Activated T-cell treated with anti-CD3 and anti-CD28 coated beads, Interleukin-2, amount 50 U/mL, for 48 hours (primary cell): ENCODE measurements at regions not wholly inside any gene's neighbourhood (a gene's known extent, or its start where the extent isn't known, plus 50 kb on each side); places are given as distances from the start of the nearest gene placed in this dataset.

Source experiments
- DNase-seq, 2 experiments: peaks; one replicate each; pipeline ENCODE4 v3.0.0-alpha.2; 2020

- no peak for DNase-seq
These were observed 118.1 kb downstream of the RPL22L1 start for GRCh38 chr3:170751899-170752293.

- DNase-seq, result no peak
These were observed 118.7 kb downstream of the RPL22L1 start for GRCh38 chr3:170751083-170751898.

GRCh38 chr3:170750478-170750830, 119.5 kb downstream of the RPL22L1 start:
- DNase-seq, result no peak

GRCh38 chr3:170749765-170750477, 120.1 kb downstream of the RPL22L1 start:
- DNase-seq, result no peak

DNA sequence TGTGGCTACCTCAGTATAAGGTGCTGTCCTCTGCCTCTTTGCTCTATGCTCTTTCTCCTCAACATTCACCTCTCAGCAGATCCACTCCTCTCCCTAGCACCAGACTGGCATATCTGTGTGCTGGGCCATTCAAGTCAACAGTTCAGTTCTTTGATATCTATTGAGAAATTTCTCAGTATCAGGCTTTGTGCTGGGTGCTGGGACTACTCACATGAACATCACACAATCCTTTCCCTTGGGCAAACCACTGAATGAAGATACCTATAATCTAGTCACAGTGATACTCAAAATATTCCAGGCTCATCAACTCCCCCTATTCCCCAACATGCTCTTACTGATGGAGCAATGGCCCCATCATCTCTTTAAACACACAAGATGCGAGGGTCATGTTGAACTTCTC, 120.8 kb downstream of the RPL22L1 start:
- no peak for DNase-seq

- no peak for DNase-seq
These were observed 123.6 kb downstream of the RPL22L1 start for GRCh38 chr3:170746175-170746942.

DNA sequence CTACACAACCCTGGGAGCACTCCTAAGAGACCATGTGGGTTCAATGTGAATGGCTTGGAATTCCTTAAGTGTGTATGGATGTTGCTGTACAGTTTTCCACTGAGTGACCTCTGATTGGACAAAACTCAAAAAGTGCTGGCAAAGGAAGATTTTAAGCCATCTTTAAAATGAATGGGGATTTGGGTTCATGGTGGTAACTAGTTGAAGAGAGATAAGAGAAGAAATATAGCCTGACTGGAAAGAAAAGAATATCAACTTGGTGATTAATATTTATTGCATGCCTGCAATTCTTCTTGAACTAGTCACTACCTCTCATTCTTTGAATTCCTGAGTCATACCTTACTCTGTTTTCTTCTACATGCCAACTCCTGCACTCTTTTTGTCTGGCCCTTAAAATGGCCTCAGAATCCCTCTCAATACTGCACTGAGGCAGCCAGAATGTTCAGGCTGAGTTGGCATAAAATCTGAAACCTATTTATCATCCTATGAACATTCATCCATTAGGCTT, 124.7 kb downstream of the RPL22L1 start:
- DNase-seq, result no peak

GRCh38 chr3:170741756-170742529, 128.1 kb downstream of the RPL22L1 start:
- DNase-seq, result no peak

DNA sequence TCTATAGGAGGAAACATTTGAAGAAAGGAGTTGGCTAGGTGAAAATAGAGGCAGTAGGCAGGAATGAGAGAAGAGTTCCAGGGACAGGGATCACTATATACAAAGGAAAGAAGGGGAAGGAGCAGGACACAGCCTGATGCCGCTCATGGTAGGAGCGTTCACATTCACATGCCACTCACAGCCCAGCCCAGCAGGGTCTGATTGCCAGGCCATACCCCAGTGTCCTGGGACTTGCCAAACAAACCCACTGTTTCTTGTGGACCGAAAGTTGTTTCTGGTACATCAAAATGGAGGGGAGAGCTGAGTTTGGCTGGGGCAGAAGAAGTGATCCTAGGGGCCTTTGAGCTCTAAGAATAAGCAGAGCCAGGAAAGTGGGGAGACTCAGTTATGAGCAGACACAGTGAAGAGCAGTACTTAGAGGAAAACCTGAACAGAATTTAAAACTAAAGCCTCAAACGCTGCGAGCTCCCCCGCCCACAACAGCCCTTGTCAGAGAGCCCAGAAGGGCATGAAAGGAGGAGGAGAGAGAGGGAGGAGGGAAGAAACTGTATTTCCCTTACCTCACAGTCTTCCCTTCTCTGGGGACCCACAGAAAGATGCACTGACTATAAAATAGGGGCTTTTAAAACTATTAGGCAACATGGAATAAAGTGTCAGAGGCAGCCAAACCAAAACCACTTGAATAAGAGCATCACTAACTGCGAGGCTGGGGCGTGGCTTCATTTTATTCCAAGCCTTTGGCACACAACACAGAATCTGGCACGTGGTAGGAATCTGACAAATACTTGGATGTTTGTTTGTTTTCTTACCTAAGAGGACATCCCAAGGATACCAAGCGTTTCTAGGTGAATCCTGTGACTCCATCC, 129.0 kb downstream of the RPL22L1 start:
- no peak for DNase-seq

DNA sequence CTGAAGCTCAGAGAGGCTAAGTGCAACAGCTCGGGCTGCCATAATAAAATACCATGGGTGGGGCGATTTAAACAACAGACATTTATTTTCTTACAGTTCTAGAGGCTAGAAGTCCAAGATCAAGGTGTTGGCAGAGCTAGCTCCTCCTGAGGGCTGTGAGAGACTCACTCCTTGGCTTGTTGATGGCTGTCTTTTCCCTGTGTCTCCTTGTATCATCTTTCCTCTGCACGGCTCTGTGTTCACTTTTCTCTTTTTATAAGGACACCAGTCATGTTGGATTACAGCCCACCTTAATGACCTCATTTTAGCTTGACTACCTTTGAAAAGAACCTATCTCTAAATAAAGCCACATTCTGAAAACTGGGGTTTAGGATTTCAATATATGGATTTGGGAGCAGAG, 129.7 kb downstream of the RPL22L1 start:
- no peak for DNase-seq

- DNase-seq, result no peak
These were observed 130.6 kb downstream of the RPL22L1 start for GRCh38 chr3:170739410-170739809.

DNA sequence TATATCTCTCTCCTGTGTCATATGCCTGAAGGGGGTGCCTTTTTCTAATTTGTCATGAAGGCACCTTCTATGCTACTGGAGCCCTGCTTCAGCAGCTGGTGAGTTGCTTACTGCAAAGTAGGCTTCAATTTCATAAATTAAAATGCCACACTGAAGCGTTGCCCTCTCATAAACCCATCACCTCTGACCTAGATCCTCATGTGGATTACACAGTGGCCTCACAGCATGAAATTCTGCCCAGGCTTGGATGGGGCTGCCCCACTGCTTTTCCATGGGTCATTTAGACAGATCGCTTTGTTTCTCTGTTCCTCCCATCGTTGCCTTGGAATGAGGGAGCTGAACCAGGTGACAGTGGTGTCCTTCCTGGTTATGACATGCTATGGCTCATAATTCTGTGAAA, 131.2 kb downstream of the RPL22L1 start:
- DNase-seq, result no peak

DNA sequence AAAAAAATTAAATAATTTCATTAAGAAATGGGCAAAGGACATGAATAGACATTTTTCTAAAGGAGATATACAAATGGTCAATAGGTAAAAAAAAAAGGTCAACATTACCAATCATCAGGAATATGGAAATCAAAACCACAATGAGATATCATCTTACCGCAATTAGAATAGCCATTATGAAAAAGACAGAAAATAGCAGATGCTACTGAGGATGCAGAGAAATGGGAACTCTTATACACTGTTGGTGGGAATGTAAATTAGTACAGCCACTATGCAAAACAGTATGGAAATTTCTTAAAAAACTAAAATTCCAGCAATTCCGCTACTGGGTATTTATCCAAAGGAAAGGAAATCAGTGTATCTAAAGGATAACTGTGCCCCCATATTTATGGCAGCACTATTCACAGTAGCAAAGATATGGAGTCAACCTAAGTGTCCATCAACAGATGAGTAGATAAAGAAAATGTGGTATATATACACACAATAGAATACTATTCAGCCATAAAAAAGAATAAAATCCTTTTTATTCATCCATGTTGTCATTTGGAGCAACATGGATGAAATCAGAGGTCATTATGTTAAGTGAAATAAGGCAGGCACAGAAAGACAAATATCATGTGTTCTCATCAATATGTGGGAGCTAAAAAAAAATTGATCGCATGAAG, 132.4 kb downstream of the RPL22L1 start:
- no peak for DNase-seq

GRCh38 chr3:170735821-170736220, 134.2 kb downstream of the RPL22L1 start:
- DNase-seq, result no peak

- DNase-seq, result no peak
These were observed 135.3 kb downstream of the RPL22L1 start for GRCh38 chr3:170734735-170735065.

GRCh38 chr3:170734043-170734734, 135.8 kb downstream of the RPL22L1 start:
- no peak for DNase-seq

GRCh38 chr3:170732660-170733245, 137.2 kb downstream of the RPL22L1 start:
- no peak for DNase-seq

GRCh38 chr3:170731281-170731680, 138.7 kb downstream of the RPL22L1 start:
- DNase-seq, result no peak

DNA sequence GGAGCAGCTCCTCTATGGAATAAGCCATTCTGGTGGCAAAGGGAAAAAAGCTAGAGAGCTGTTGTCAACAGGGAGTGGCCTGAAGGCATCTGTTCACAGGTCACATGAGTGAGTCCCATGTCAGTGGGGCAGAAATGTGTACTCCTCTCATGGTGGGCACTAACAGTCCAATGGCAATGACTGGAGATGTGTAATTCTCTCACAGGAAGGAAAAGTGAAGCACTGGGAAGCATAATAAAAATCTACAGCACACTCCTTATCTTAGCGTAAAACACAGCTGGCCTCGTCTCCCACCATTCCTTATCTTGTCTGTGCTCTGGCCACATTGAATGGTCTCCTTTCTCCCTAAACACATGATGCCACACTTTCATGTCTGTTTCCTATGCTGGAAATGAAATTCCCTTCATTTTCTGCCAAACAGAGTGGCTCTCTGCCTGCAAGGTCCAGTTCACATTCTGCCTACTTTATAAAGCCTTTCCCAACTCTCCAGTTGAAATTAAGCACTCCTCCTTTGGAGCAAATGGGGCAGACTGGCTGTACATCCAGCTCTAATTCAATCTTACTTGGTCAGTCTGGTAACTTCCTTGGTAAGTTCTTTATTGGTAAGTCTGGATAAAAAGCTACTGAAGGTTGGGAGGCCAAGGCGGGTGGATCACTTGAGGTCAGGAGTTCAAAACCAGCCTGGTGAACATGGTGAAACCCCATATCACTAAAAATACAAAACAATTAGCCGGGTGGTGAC, 139.8 kb downstream of the RPL22L1 start:
- DNase-seq, result no peak
